ENCODE measurements at regions not wholly inside any gene's neighbourhood (a gene's known extent, or its start where the extent isn't known, plus 50 kb on each side); places are given as distances from the start of the nearest gene placed in this dataset.
"Not testable (repeated sequence)": the region's sequence is repeated elsewhere in the genome, so short reads cannot be mapped to it uniquely, and the experiment has no call there.

- no TSS peak for BruUV-seq (replicated peaks)
- ATAC-seq: no peak
- H2AFZ ChIP-seq (ENCODE audit: low read length): no peak overlapping the region
- no peaks in the 10 kb centered on the region for H3K36me3 ChIP-seq (ENCODE audit: low read depth, low read length)
- H3K27ac ChIP-seq (ENCODE audit: low read length): no peak overlapping the region
- no peak for TF ChIP-seq EZH2phosphoT487 (IDR thresholded peaks at IDR 0.05; ENCODE audit: borderline replicate concordance, low read length)
- no peaks in the 10 kb centered on the region for H3K4me1 ChIP-seq (ENCODE audit: insufficient read depth, low read length)
- H3K79me2 ChIP-seq (ENCODE audit: low read length): no peaks in the 10 kb centered on the region
- no peaks in the 10 kb centered on the region for H3K9me2 ChIP-seq (replicated peaks; ENCODE audit: low read length)
- H3K4me3 ChIP-seq (ENCODE audit: low read length): no peak overlapping the region
- no peaks in the 10 kb centered on the region for H4K20me1 ChIP-seq (ENCODE audit: low read length)
- ChIA-PET POLR2A (ENCODE audit: unreplicated experiment) (no interaction called here), CTCF (no interaction called here)
- H3K9me3 ChIP-seq (ENCODE audit: low read length): no peaks in the 10 kb centered on the region
- H3K4me2 ChIP-seq (ENCODE audit: low read length): no peak overlapping the region
- intact Hi-C loops (cut with micrococcal nuclease): no loop called here
- DNase-seq: no peak
- H3K27me3 ChIP-seq (ENCODE audit: low read length): no peaks in the 10 kb centered on the region
- H3F3A ChIP-seq (ENCODE audit: low read length, unreplicated experiment): no peaks in the 10 kb centered on the region
- no peak overlapping the region for H3K9ac ChIP-seq (ENCODE audit: low read length)
Measured at GRCh38 chr6:126217497-126217896, 122.4 kb upstream of the CENPW start.

- not testable (repeated sequence) for ATAC-seq; BruUV-seq (replicated peaks)
Measured at GRCh38 chr6:126220901-126221300, 119.0 kb upstream of the CENPW start.

GRCh38 chr6:126227833-126228702 lies 111.8 kb upstream of the CENPW start:
- ChIA-PET POLR2A (ENCODE audit: unreplicated experiment) (no interaction called here), CTCF (no interaction called here)
- no peaks in the 10 kb centered on the region for H3K9me3 ChIP-seq (ENCODE audit: low read length)
- TF ChIP-seq EZH2 (IDR thresholded peaks at IDR 0.05; ENCODE audit: low read length, unreplicated experiment) (no peak), CTCF (conservative IDR thresholded peaks at IDR 0.05; ENCODE audit: low read depth, low read length) (no peak), EZH2phosphoT487 (IDR thresholded peaks at IDR 0.05; ENCODE audit: borderline replicate concordance, low read length) (no peak)
- H3K4me1 ChIP-seq (ENCODE audit: insufficient read depth, low read length): no peaks in the 10 kb centered on the region
- H3K9me2 ChIP-seq (replicated peaks; ENCODE audit: low read length): no peaks in the 10 kb centered on the region
- intact Hi-C loops (cut with micrococcal nuclease): no loop called here
- ATAC-seq: no peak
- H3F3A ChIP-seq (ENCODE audit: low read length, unreplicated experiment): no peaks in the 10 kb centered on the region
- H3K79me2 ChIP-seq (ENCODE audit: low read length): no peaks in the 10 kb centered on the region
- H3K9ac ChIP-seq (ENCODE audit: low read length): no peak overlapping the region
- H3K4me2 ChIP-seq (ENCODE audit: low read length): no peak overlapping the region
- no TSS peak for BruUV-seq (replicated peaks)
- H3K27me3 ChIP-seq (ENCODE audit: low read length): no peaks in the 10 kb centered on the region
- H4K20me1 ChIP-seq (ENCODE audit: low read length): no peaks in the 10 kb centered on the region
- no peak overlapping the region for H3K4me3 ChIP-seq (ENCODE audit: low read length)
- DNase-seq: no peak
- H2AFZ ChIP-seq (ENCODE audit: low read length): no peak overlapping the region
- no peaks in the 10 kb centered on the region for H3K36me3 ChIP-seq (ENCODE audit: low read depth, low read length)
- no peak overlapping the region for H3K27ac ChIP-seq (ENCODE audit: low read length)

More at GRCh38 chr6:126220901-126221300, 119.0 kb upstream of the CENPW start:
- H3K36me3 ChIP-seq (ENCODE audit: low read depth, low read length); H3K9me3 ChIP-seq (ENCODE audit: low read length); H3K4me2 ChIP-seq (ENCODE audit: low read length); H3K27ac ChIP-seq (ENCODE audit: low read length); H3K27me3 ChIP-seq (ENCODE audit: low read length); CTCF ChIA-PET; H3K9ac ChIP-seq (ENCODE audit: low read length); H2AFZ ChIP-seq (ENCODE audit: low read length); DNase-seq; intact Hi-C loops (cut with micrococcal nuclease); H3F3A ChIP-seq (ENCODE audit: low read length, unreplicated experiment); H3K9me2 ChIP-seq (replicated peaks; ENCODE audit: low read length); H3K4me3 ChIP-seq (ENCODE audit: low read length); POLR2A ChIA-PET (ENCODE audit: unreplicated experiment); H3K4me1 ChIP-seq (ENCODE audit: insufficient read depth, low read length); H3K79me2 ChIP-seq (ENCODE audit: low read length); H4K20me1 ChIP-seq (ENCODE audit: low read length): not testable (repeated sequence)
